ENCODE measurements at regions not wholly inside any gene's neighbourhood (a gene's known extent, or its start where the extent isn't known, plus 50 kb on each side); places are given as distances from the start of the nearest gene placed in this dataset.

DNA sequence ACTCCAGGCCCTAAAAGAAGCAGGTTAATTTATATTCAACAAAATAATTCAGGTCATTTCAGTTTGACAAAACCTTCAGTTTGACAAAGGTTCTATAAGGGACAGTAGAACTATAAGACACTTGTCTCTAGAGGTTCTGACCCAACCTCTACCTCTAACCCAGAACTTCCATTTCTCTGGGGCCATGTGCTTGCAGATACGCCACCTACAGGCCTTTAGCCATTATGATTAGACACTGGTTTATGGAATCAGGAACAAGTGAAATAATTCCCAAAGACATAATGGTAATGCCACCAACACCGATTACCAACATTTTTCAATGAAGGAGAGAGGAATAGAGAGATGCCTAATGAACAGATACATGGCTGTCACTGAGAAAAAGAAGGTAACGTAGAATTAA, 733.9 kb downstream of the PRELID2 start:
- TF ChIP-seq, protein P1, sequence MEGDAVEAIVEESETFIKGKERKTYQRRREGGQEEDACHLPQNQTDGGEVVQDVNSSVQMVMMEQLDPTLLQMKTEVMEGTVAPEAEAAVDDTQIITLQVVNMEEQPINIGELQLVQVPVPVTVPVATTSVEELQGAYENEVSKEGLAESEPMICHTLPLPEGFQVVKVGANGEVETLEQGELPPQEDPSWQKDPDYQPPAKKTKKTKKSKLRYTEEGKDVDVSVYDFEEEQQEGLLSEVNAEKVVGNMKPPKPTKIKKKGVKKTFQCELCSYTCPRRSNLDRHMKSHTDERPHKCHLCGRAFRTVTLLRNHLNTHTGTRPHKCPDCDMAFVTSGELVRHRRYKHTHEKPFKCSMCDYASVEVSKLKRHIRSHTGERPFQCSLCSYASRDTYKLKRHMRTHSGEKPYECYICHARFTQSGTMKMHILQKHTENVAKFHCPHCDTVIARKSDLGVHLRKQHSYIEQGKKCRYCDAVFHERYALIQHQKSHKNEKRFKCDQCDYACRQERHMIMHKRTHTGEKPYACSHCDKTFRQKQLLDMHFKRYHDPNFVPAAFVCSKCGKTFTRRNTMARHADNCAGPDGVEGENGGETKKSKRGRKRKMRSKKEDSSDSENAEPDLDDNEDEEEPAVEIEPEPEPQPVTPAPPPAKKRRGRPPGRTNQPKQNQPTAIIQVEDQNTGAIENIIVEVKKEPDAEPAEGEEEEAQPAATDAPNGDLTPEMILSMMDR (IDR thresholded peaks at IDR 0.05; ENCODE audit: insufficient read depth, low read depth, low read length), result 0 out of 2 replicates have a peak, but pooled peaks have one; percentile 7
- ChIA-PET CTCF (no interaction called here), POLR2A (no interaction called here)
- H3K36me3 ChIP-seq (ENCODE audit: control insufficient read depth, insufficient read depth, low read length), result no peaks in the 10 kb centered on the region
- no peak for DNase-seq (ENCODE audit: low read depth)
- H3K4me3 ChIP-seq (ENCODE audit: low read depth, low read length), result no peak overlapping the region
- no peaks in the 10 kb centered on the region for H3K27me3 ChIP-seq (ENCODE audit: control insufficient read depth, insufficient read depth, low read length)

DNA sequence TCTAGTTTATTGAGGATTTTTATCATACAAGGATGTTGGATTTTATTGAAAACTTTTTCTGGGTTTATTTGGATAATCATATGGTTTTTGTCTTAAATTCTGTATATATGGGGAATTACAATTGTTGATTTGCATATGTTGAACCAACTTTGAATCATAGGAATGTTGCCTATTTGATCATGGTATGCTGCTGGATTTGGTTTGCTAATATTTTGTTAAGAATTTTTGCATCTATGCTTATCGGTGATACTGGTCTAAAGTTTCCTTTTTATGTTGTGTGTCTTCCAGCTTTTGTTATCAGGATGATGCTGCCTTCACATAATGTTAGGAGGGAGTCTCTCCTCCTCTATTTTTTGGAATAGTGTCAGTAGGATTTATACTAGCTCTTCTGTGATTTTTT, 745.0 kb downstream of the PRELID2 start:
- ChIA-PET POLR2A (no interaction called here), CTCF (no interaction called here)
- no peak for DNase-seq (ENCODE audit: low read depth)
- Histone ChIP-seq H3K36me3 (ENCODE audit: control insufficient read depth, insufficient read depth, low read length) (no peaks in the 10 kb centered on the region), H3K27me3 (ENCODE audit: control insufficient read depth, insufficient read depth, low read length) (no peaks in the 10 kb centered on the region), H3K4me3 (ENCODE audit: low read depth, low read length) (no peak overlapping the region)
- TF ChIP-seq, protein P1 (IDR thresholded peaks at IDR 0.05; ENCODE audit: insufficient read depth, low read depth, low read length), result no peak

DNA sequence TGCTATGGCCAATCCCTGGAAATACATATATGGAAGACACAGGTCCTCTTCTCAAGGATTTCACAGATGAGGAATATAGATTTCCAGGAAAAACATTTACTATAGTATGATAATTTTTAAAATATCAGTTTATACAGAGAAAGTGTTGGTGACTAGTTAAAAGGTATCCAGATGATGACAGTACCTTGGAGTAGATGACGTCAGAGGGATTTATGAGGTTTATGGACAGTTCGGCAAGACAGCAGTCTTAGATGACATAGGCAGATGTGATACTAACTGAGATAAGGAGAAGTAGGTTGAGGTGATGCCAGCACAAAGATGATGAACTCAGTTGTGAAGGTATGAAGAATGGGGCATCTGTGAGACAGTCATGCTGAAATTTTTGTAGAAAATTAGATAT, 750.3 kb downstream of the PRELID2 start:
- POLR2A ChIA-PET, result no interaction called here
- TF ChIP-seq, protein P1 (IDR thresholded peaks at IDR 0.05; ENCODE audit: insufficient read depth, low read depth, low read length), result no peak
- Histone ChIP-seq H3K4me3 (ENCODE audit: low read depth, low read length) (no peak overlapping the region), H3K27me3 (ENCODE audit: control insufficient read depth, insufficient read depth, low read length) (no peaks in the 10 kb centered on the region), H3K36me3 (ENCODE audit: control insufficient read depth, insufficient read depth, low read length) (no peaks in the 10 kb centered on the region)
- no peak for DNase-seq (ENCODE audit: low read depth)
- CTCF ChIA-PET, result no interaction called here

DNA sequence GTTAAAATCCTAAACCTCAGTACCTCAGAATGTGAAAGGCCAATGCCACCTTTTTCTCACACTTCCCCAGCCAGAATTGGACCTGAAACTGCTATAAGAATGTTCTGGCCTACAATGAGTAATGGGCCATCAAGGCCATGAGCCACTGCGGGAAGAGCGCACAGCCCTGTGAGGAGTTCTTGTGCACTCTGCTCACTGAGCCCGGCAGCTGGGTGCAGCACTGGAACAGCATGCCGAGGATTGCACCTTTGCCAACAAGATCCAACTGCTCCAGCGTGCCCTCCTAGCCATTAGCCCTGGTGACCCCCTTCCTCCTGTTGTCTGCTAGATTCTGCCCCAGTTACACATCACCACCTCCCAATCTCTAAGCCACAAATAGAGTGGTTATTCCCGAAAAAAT, 758.1 kb downstream of the PRELID2 start:
- ChIA-PET POLR2A (no interaction called here), CTCF (interaction anchor here (1.1 to 1.2 kb wide), 2 partner anchors 21 to 118 kb away, joined by 3 read pairs; no protein-coding TSS in a partner anchor)
- Histone ChIP-seq H3K27me3 (ENCODE audit: control insufficient read depth, insufficient read depth, low read length) (no peaks in the 10 kb centered on the region), H3K4me3 (ENCODE audit: low read depth, low read length) (no peak overlapping the region), H3K36me3 (ENCODE audit: control insufficient read depth, insufficient read depth, low read length) (no peaks in the 10 kb centered on the region)
- no peak for DNase-seq (ENCODE audit: low read depth)
- TF ChIP-seq, protein P1 (IDR thresholded peaks at IDR 0.05; ENCODE audit: insufficient read depth, low read depth, low read length), result no peak

DNA sequence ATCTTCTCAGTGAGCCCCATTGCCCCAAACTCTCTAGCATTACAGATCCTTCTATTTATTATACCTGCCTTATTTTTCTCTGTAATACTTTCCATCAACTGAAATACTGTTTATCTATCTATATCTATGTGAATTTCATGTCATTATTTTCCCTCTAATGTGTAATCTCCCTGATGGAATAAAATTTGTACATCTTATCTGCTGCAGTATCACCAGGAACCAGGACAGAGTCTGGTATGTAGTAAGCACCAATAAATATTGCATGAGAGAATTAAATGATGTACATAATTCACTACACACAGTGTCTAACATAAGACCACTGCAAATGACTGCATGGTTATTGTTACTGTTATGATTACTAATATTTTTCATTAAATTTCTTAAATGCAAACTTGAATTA, 759.1 kb downstream of the PRELID2 start:
- Histone ChIP-seq H3K36me3 (ENCODE audit: control insufficient read depth, insufficient read depth, low read length) (no peaks in the 10 kb centered on the region), H3K27me3 (ENCODE audit: control insufficient read depth, insufficient read depth, low read length) (no peaks in the 10 kb centered on the region), H3K4me3 (ENCODE audit: low read depth, low read length) (no peak overlapping the region)
- CTCF ChIA-PET, result no interaction called here
- TF ChIP-seq, protein P1 (IDR thresholded peaks at IDR 0.05; ENCODE audit: insufficient read depth, low read depth, low read length), result no peak
- POLR2A ChIA-PET, result no interaction called here
- DNase-seq (ENCODE audit: low read depth), result no peak
